H1 (cell line): ENCODE measurements at regions not wholly inside any gene's neighbourhood (a gene's known extent, or its start where the extent isn't known, plus 50 kb on each side); places are given as distances from the start of the nearest gene placed in this dataset.

Source experiments
- CTCF ChIA-PET: fragments of 300-600 bp; sonication (Branson Sonifier 250); formaldehyde crosslinking; loops from one replicate; lab custom pipeline; 2021; ENCODE audit not compliant: partially characterized antibody; lab: Charles Lee
- POLR2A ChIA-PET: fragments of 300-600 bp; sonication (Branson Sonifier 250); formaldehyde crosslinking; loops from one replicate; lab custom pipeline; 2021; ENCODE audit warnings: inconsistent platforms; ENCODE audit not compliant: partially characterized antibody; lab: Charles Lee
- DNase-seq, 2 experiments: peaks; one replicate each; pipeline versions ENCODE4 v3.0.0 to v3.0.0-alpha.2; 2010 to 2022; ENCODE audit warnings: low spot score in 2 of 2, low read depth in 1 of 2, mixed read lengths in 1 of 2
- FAIRE-seq: peaks from 2 replicates; lab custom pipeline; 2011; peaks lifted over from hg19 to GRCh38; lab: Jason Lieb, UNC
- H2AFZ ChIP-seq: 2 replicates; pipeline ENCODE4 v1.8.1; 2012; ENCODE audit warnings: low read length, inconsistent platforms
- H2AK5ac ChIP-seq: 2 replicates; pipeline ENCODE4 v1.6.1; 2013; ENCODE audit warnings: low read depth, low read length
- H2BK120ac ChIP-seq: replicated peaks from 2 replicates; pipeline ENCODE3; 2013; ENCODE audit warnings: low read depth, low read length, inconsistent platforms
- H2BK12ac ChIP-seq: 2 replicates; pipeline ENCODE4 v1.6.1; 2013; ENCODE audit warnings: low read depth, low read length
- H2BK15ac ChIP-seq: 2 replicates; pipeline ENCODE4 v1.6.1; 2013; ENCODE audit warnings: low read length
- H2BK20ac ChIP-seq: 2 replicates; pipeline ENCODE4 v1.6.1; 2013; ENCODE audit warnings: low read length
- H2BK5ac ChIP-seq: 2 replicates; pipeline ENCODE4 v1.6.1; 2013; ENCODE audit warnings: low read depth, low read length
- H3K14ac ChIP-seq: 2 replicates; pipeline ENCODE4 v1.6.1; 2013; ENCODE audit warnings: inconsistent platforms; ENCODE audit not compliant: insufficient read length
- H3K18ac ChIP-seq: 2 replicates; pipeline ENCODE4 v1.6.1; 2013; ENCODE audit warnings: low read length; ENCODE audit errors: extremely low read depth
- H3K23ac ChIP-seq: 2 replicates; pipeline ENCODE4 v1.6.1; 2013; ENCODE audit warnings: inconsistent platforms; ENCODE audit not compliant: insufficient read length
- H3K23me2 ChIP-seq: 2 replicates; pipeline ENCODE4 v1.6.1; 2013; ENCODE audit warnings: low read depth, low read length
- H3K27ac ChIP-seq: 2 replicates; pipeline ENCODE4 v1.6.1; 2011; ENCODE audit warnings: low read depth, low read length, inconsistent platforms
- H3K27me3 ChIP-seq, 4 experiments: replicated peaks in 1 of 4; 1 replicate in 1 of 4; 2 replicates in 3 of 4; pipeline versions ENCODE4 v1.6.1 to v1.8.1; 2011 to 2013; ENCODE audit warnings: low read length in 3 of 4, mild to moderate bottlenecking in 3 of 4, inconsistent platforms in 2 of 4, mixed read lengths in 2 of 4, moderate library complexity in 1 of 4; ENCODE audit not compliant: control insufficient read depth in 3 of 4, insufficient read depth in 3 of 4; ENCODE audit errors: extremely low read depth in 1 of 4
- H3K36me3 ChIP-seq, 4 experiments: 2 replicates each; pipeline versions ENCODE4 v1.6.1 to v1.8.1; 2011 to 2013; ENCODE audit warnings: mild to moderate bottlenecking in 4 of 4, low read length in 3 of 4, moderate library complexity in 2 of 4, control low read depth in 1 of 4, inconsistent platforms in 1 of 4; ENCODE audit not compliant: insufficient read depth in 4 of 4, control insufficient read depth in 2 of 4
- H3K4ac ChIP-seq: replicated peaks from 2 replicates; pipeline ENCODE3; 2013; ENCODE audit warnings: low read length, low read depth, mixed read lengths, inconsistent platforms; ENCODE audit not compliant: insufficient read length
- H3K4me1 ChIP-seq, 4 experiments: replicated peaks in 1 of 4; 1 replicate in 1 of 4; 2 replicates in 3 of 4; pipeline versions ENCODE4 v1.6.1 to v1.8.1; 2011 to 2013; ENCODE audit warnings: low read length in 3 of 4, inconsistent platforms in 2 of 4, mixed read lengths in 1 of 4; ENCODE audit not compliant: insufficient read depth in 4 of 4, control insufficient read depth in 3 of 4
- H3K4me2 ChIP-seq, 2 experiments: 2 replicates each; pipeline versions ENCODE4 v1.6.1 to v1.8.1; 2011 to 2013; ENCODE audit warnings: low read depth in 2 of 2, low read length in 2 of 2, control low read depth in 1 of 2, inconsistent platforms in 1 of 2, mild to moderate bottlenecking in 1 of 2; ENCODE audit not compliant: insufficient read depth in 1 of 2
- H3K4me3 ChIP-seq, 4 experiments: fragments of 200-600, 300-600 bp in 1 of 4; sonication (generic), shearing (Covaris generic), sonication (Bioruptor Twin) in 1 of 4; 2 replicates each; pipeline versions ENCODE4 v1.5.1 to v1.8.1; 2011 to 2016; ENCODE audit warnings: low read length in 4 of 4, low read depth in 3 of 4, control low read depth in 2 of 4, inconsistent platforms in 2 of 4, mild to moderate bottlenecking in 2 of 4, mixed read lengths in 1 of 4, moderate library complexity in 1 of 4; ENCODE audit not compliant: insufficient read depth in 2 of 4; ENCODE audit errors: extremely low read depth in 1 of 4
- H3K56ac ChIP-seq: replicated peaks from 2 replicates; pipeline ENCODE3; 2013; ENCODE audit warnings: low read depth, mild to moderate bottlenecking, mixed read lengths, low read length, inconsistent platforms; ENCODE audit not compliant: insufficient read length
- H3K79me1 ChIP-seq: 2 replicates; pipeline ENCODE4 v1.6.1; 2013; ENCODE audit warnings: low read depth, low read length, control low read depth
- H3K79me2 ChIP-seq, 2 experiments: 2 replicates each; pipeline versions ENCODE4 v1.6.1 to v1.8.1; 2012 to 2013; ENCODE audit warnings: low read length in 2 of 2, mild to moderate bottlenecking in 2 of 2, inconsistent platforms in 1 of 2; ENCODE audit not compliant: insufficient read depth in 2 of 2, control insufficient read depth in 1 of 2
- H3K9ac ChIP-seq, 4 experiments: replicated peaks in 1 of 4; 1 replicate in 1 of 4; 2 replicates in 3 of 4; pipeline versions ENCODE4 v1.6.1 to v1.8.1; 2011 to 2013; ENCODE audit warnings: low read depth in 3 of 4, low read length in 3 of 4, control low read depth in 2 of 4, mild to moderate bottlenecking in 2 of 4, moderate library complexity in 2 of 4, inconsistent platforms in 1 of 4; ENCODE audit errors: extremely low read depth in 1 of 4
- H3K9me3 ChIP-seq, 2 experiments: 2 replicates each; pipeline versions ENCODE4 v1.6.1 to v1.8.1; 2012 to 2013; ENCODE audit warnings: mild to moderate bottlenecking in 2 of 2, moderate library complexity in 2 of 2, control low read depth in 1 of 2, inconsistent platforms in 1 of 2, low read depth in 1 of 2, low read length in 1 of 2, mixed read lengths in 1 of 2; ENCODE audit not compliant: insufficient read depth in 2 of 2
- H4K20me1 ChIP-seq, 2 experiments: replicated peaks in 1 of 2; 2 replicates each; pipeline versions ENCODE3 to v1.8.1; 2011 to 2013; ENCODE audit warnings: inconsistent platforms in 2 of 2, low read length in 2 of 2, mild to moderate bottlenecking in 1 of 2; ENCODE audit not compliant: insufficient read depth in 2 of 2, control insufficient read depth in 1 of 2
- H4K5ac ChIP-seq: 2 replicates; pipeline ENCODE4 v1.6.1; 2013; ENCODE audit warnings: low read length, low read depth, mixed read lengths, inconsistent platforms; ENCODE audit not compliant: insufficient read length
- H4K8ac ChIP-seq: 2 replicates; pipeline ENCODE4 v1.8.0; 2013; ENCODE audit warnings: mild to moderate bottlenecking, moderate library complexity, low read length, inconsistent platforms; ENCODE audit not compliant: insufficient read depth; ENCODE audit errors: extremely low read depth
- H4K91ac ChIP-seq: replicated peaks from 2 replicates; pipeline ENCODE3; 2013; ENCODE audit warnings: low read length, mixed read lengths, inconsistent platforms; ENCODE audit not compliant: insufficient read length
- CBX8 ChIP-seq: fragments of 300-800, 300-1000 bp; sonication (generic); IDR thresholded peaks from 2 replicates; pipeline ENCODE4 v1.7.1; 2016; ENCODE audit warnings: low read depth, low read length, borderline replicate concordance
- POU5F1 ChIP-seq: IDR thresholded peaks from 2 replicates; pipeline ENCODE4 v1.6.1; 2011; ENCODE audit warnings: low read depth, mild to moderate bottlenecking, low read length, moderate library complexity
- RNF2 ChIP-seq: fragments of 200-900, 300-1000 bp; sonication (generic); IDR thresholded peaks from 2 replicates; pipeline ENCODE4 v1.7.1; 2016; ENCODE audit warnings: borderline replicate concordance, low read depth, mild to moderate bottlenecking, antibody characterized with exemption, low read length; ENCODE audit not compliant: poor library complexity, severe bottlenecking; ENCODE audit errors: missing control alignments
- WGBS, 2 experiments: shearing (Covaris generic) in 1 of 2; methylation state at CpG; one replicate each; pipeline versions ENCODE4 v1.1.6 to v1.1.7; 2013 to 2015; ENCODE audit warnings: low lambda C conversion rate in 2 of 2, mixed read lengths in 2 of 2, inconsistent platforms in 1 of 2, low coverage in 1 of 2, missing lambda C conversion rate in 1 of 2; ENCODE audit not compliant: insufficient replicate concordance in 2 of 2, insufficient coverage in 1 of 2, insufficient read length in 1 of 2; ENCODE audit errors: extremely low coverage in 1 of 2, missing lambda C conversion rate in 1 of 2; 5-methylcytosine and 5-hydroxymethylcytosine counted together

- CTCF ChIA-PET, result no interaction called here
- no peaks in the 10 kb centered on the region for H4K20me1 ChIP-seq
Observed at GRCh38 chr10:90089719-90090118, 388.3 kb downstream of the KIF20B start.

More at GRCh38 chr10:90089719-90090118, 388.3 kb downstream of the KIF20B start:
- no peak overlapping the region for H2BK5ac ChIP-seq
- no peaks in the 10 kb centered on the region for H3K79me1 ChIP-seq
- no peak overlapping the region for H3K4me2 ChIP-seq
- H4K5ac ChIP-seq, result no peak overlapping the region
- no peak overlapping the region for H3K27ac ChIP-seq
- no peak overlapping the region for H2AFZ ChIP-seq
- no peak overlapping the region for H3K4me3 ChIP-seq
- H2BK120ac ChIP-seq, result no peak overlapping the region
- no peak overlapping the region for H3K4ac ChIP-seq
- FAIRE-seq (no peak), DNase-seq (no peak)
- WGBS, 2 experiments, result 73% methylated on average over 2 of the region's 2 CpGs; no CpG with 5 or more reads in 1 of the 2 experiments
- 0 out of 4 replicates have a peak, but pooled peaks cover 0 to 4% of the 10 kb centered on the region in 2 experiments for H3K9me3 ChIP-seq
- H3K4me1 ChIP-seq, result peaks cover 0 to 4% (median 4%) of the 10 kb centered on the region in 4 experiments; a peak in 4 of 7 replicates
- no peak overlapping the region for H3K56ac ChIP-seq
- no peak overlapping the region for H3K23ac ChIP-seq
- no peak overlapping the region for H2BK20ac ChIP-seq
- no peak overlapping the region for H3K14ac ChIP-seq
- H2BK15ac ChIP-seq, result no peak overlapping the region
- H2BK12ac ChIP-seq, result no peak overlapping the region
- no peak overlapping the region for H2AK5ac ChIP-seq
- POLR2A ChIA-PET, result no interaction called here
- H4K91ac ChIP-seq, result no peak overlapping the region
- no peaks in the 10 kb centered on the region for H3K36me3 ChIP-seq
- H3K9ac ChIP-seq, result no peak overlapping the region
- no peak overlapping the region for H4K8ac ChIP-seq
- H3K27me3 ChIP-seq, result no peaks in the 10 kb centered on the region
- no peaks in the 10 kb centered on the region for H3K23me2 ChIP-seq
- H3K18ac ChIP-seq, result no peak overlapping the region
- no peaks in the 10 kb centered on the region for H3K79me2 ChIP-seq
- TF ChIP-seq CBX8 (no peak), RNF2 (no peak), POU5F1 (no peak)
